HepG2 (cell line): ENCODE measurements at regions not wholly inside any gene's neighbourhood (a gene's known extent, or its start where the extent isn't known, plus 50 kb on each side); places are given as distances from the start of the nearest gene placed in this dataset.

Experiments
- ATAC-seq: fragments of 200-7000 bp; cut with Tn5 transposase; 3 replicates; pipeline ENCODE4 v1.9.1; 2020; ENCODE audit warnings: mild to moderate bottlenecking, moderate library complexity
- BruUV-seq: library from RNA; stranded (reverse); fragments of 400-500 nt; replicated peaks from 2 replicates; lab custom pipeline; 2021; lab: Mats Ljungman, UMichigan
- CTCF ChIA-PET: fragments of 300-600 bp; formaldehyde crosslinking; extraction: SDS; loops from one replicate; lab custom pipeline; 2021; ENCODE audit warnings: low total read pairs, inconsistent platforms, low intra/inter-chr PET ratio; lab: Yijun Ruan, JAX
- POLR2A ChIA-PET: fragments of 350-600 bp; sonication (Branson Sonifier 250); formaldehyde crosslinking; loops from one replicate; lab custom pipeline; 2020; ENCODE audit warnings: antibody characterized with exemption, inconsistent platforms; lab: Yijun Ruan, JAX
- DNase-seq: peaks from one replicate; pipeline ENCODE4 v3.0.0-alpha.2; 2015; ENCODE audit warnings: low spot score
- FAIRE-seq: peaks from 3 replicates; lab custom pipeline; 2011; peaks lifted over from hg19 to GRCh38; lab: Jason Lieb, UNC
- H2AFZ ChIP-seq: one replicate; pipeline ENCODE4 v1.6.1; 2011; ENCODE audit warnings: low read length, inconsistent platforms
- H3K27ac ChIP-seq: fragments of 300-600 bp; 3 replicates; pipeline ENCODE4 v1.8.0; 2011; ENCODE audit warnings: mixed run types, mild to moderate bottlenecking, mixed read lengths, low read length, inconsistent platforms; ENCODE audit not compliant: insufficient read depth; ENCODE audit errors: extremely low read length
- H3K27me3 ChIP-seq, 2 experiments: fragments of 200-600 bp in 1 of 2; 2 replicates in 1 of 2; 3 replicates in 1 of 2; pipeline versions ENCODE4 v1.6.0 to v1.8.0; 2011; ENCODE audit warnings: low read length in 2 of 2, mild to moderate bottlenecking in 2 of 2, moderate library complexity in 2 of 2, inconsistent platforms in 1 of 2; ENCODE audit not compliant: insufficient read depth in 2 of 2, control insufficient read depth in 1 of 2
- H3K36me3 ChIP-seq, 2 experiments: fragments of 200-600 bp in 1 of 2; replicated peaks in 1 of 2; 2 replicates in 1 of 2; 3 replicates in 1 of 2; pipeline versions ENCODE4 v1.5.1 to v1.8.0; 2011; ENCODE audit warnings: low read length in 2 of 2, inconsistent platforms in 1 of 2; ENCODE audit not compliant: insufficient read depth in 2 of 2, control insufficient read depth in 1 of 2
- H3K4me1 ChIP-seq: 2 replicates; pipeline ENCODE4 v1.5.1; 2012; ENCODE audit warnings: low read length, inconsistent platforms; ENCODE audit not compliant: insufficient read depth
- H3K4me2 ChIP-seq: 2 replicates; pipeline ENCODE4 v1.6.0; 2011; ENCODE audit warnings: low read depth, low read length, inconsistent platforms
- H3K4me3 ChIP-seq, 3 experiments: fragments of 200-600 bp in 1 of 3; sonication (generic), shearing (Covaris generic) in 1 of 3; replicated peaks in 1 of 3; 2 replicates each; pipeline ENCODE4 v1.5.1; 2011 to 2016; ENCODE audit warnings: low read length in 3 of 3, inconsistent platforms in 2 of 3, low read depth in 2 of 3, mild to moderate bottlenecking in 2 of 3, control low read depth in 1 of 3, mixed read lengths in 1 of 3; ENCODE audit not compliant: insufficient read depth in 1 of 3
- H3K79me2 ChIP-seq: one replicate; pipeline ENCODE4 v1.6.1; 2011; ENCODE audit warnings: low read length, inconsistent platforms; ENCODE audit not compliant: insufficient read depth
- H3K9ac ChIP-seq: 2 replicates; pipeline ENCODE4 v1.6.0; 2011; ENCODE audit warnings: mild to moderate bottlenecking, low read depth, low read length, inconsistent platforms; ENCODE audit not compliant: insufficient read depth
- H3K9me3 ChIP-seq: 2 replicates; pipeline ENCODE4 v1.5.1; 2012; ENCODE audit warnings: mild to moderate bottlenecking, low read length
- H4K20me1 ChIP-seq: 2 replicates; pipeline ENCODE4 v1.6.0; 2011; ENCODE audit warnings: inconsistent platforms, mild to moderate bottlenecking, low read length, moderate library complexity; ENCODE audit not compliant: insufficient read depth
- DMAP1 ChIP-seq: IDR thresholded peaks from 2 replicates; pipeline ENCODE4 v1.6.1; 2016
- EZH2 ChIP-seq: conservative IDR thresholded peaks from 2 replicates; pipeline ENCODE4 v1.6.1; 2012; ENCODE audit warnings: mild to moderate bottlenecking, low read depth, low read length, moderate library complexity
- FOXA3 ChIP-seq: IDR thresholded peaks from 2 replicates; pipeline ENCODE4 v1.6.1; 2016; ENCODE audit warnings: missing genetic modification reagents, missing compliant biosample characterization
- FUBP1 ChIP-seq: sonication (generic); formaldehyde crosslinking; IDR thresholded peaks from 2 replicates; pipeline ENCODE4 v1.5.1; 2020; ENCODE audit warnings: missing genetic modification reagents, mild to moderate bottlenecking, borderline replicate concordance
- GMEB2 ChIP-seq: IDR thresholded peaks from 2 replicates; pipeline ENCODE4 v1.6.1; 2016; ENCODE audit warnings: missing biosample characterization, missing genetic modification reagents, low read depth
- HHEX ChIP-seq: IDR thresholded peaks from 2 replicates; pipeline ENCODE4 v1.6.1; 2016; ENCODE audit warnings: control low read depth
- JDP2 ChIP-seq: sonication (generic); formaldehyde crosslinking; IDR thresholded peaks from 2 replicates; pipeline ENCODE4 v1.8.1; 2022; ENCODE audit warnings: missing genetic modification reagents, borderline replicate concordance
- MXD3 ChIP-seq: IDR thresholded peaks from 2 replicates; pipeline ENCODE4 v1.6.1; 2016; ENCODE audit warnings: mild to moderate bottlenecking, missing biosample characterization, missing genetic modification reagents
- NFIC ChIP-seq: IDR thresholded peaks from 2 replicates; pipeline ENCODE4 v1.6.1; 2012; ENCODE audit warnings: mild to moderate bottlenecking, low read length, inconsistent platforms
- SALL2 ChIP-seq: sonication (generic); formaldehyde crosslinking; IDR thresholded peaks from 2 replicates; pipeline ENCODE4 v1.8.1; 2023; ENCODE audit warnings: mild to moderate bottlenecking, missing genetic modification reagents, inconsistent platforms
- THAP8 ChIP-seq: sonication (generic); formaldehyde crosslinking; IDR thresholded peaks from 2 replicates; pipeline ENCODE4 v1.5.1; 2020; ENCODE audit warnings: missing genetic modification reagents, mild to moderate bottlenecking, borderline replicate concordance
- ZBTB7A ChIP-seq: sonication (generic); formaldehyde crosslinking; IDR thresholded peaks from 2 replicates; pipeline ENCODE4 v1.8.0; 2022; ENCODE audit warnings: mild to moderate bottlenecking, missing genetic modification reagents
- ZBTB8A ChIP-seq: sonication (generic); formaldehyde crosslinking; IDR thresholded peaks from 2 replicates; pipeline ENCODE4 v1.4.0; 2020; ENCODE audit warnings: mild to moderate bottlenecking, low read depth, missing genetic modification reagents, borderline replicate concordance
- ZNF274 ChIP-seq: sonication (generic); formaldehyde crosslinking; IDR thresholded peaks from 2 replicates; pipeline ENCODE4 v1.5.1; 2020; ENCODE audit warnings: mild to moderate bottlenecking, missing genetic modification reagents
- ZNF431 ChIP-seq: sonication (generic); formaldehyde crosslinking; IDR thresholded peaks from 2 replicates; pipeline ENCODE4 v1.9.0; 2022; ENCODE audit warnings: missing genetic modification reagents, low read depth, mild to moderate bottlenecking, borderline replicate concordance
- ZNF460 ChIP-seq: sonication (generic); formaldehyde crosslinking; IDR thresholded peaks from 2 replicates; pipeline ENCODE4 v1.5.1; 2020; ENCODE audit warnings: missing genetic modification reagents, mild to moderate bottlenecking, borderline replicate concordance
- ZNF580 ChIP-seq: IDR thresholded peaks from 2 replicates; pipeline ENCODE4 v1.6.1; 2016; ENCODE audit warnings: low read depth, borderline replicate concordance
- WGBS: methylation state at CpG from one replicate; pipeline ENCODE4 v1.1.6; 2017; ENCODE audit warnings: low lambda C conversion rate; 5-methylcytosine and 5-hydroxymethylcytosine counted together
- in situ Hi-C: cut with HindIII; loops from 2 replicates; pipeline ENCODE4 v1.10.0; 2017; ENCODE audit warnings: low pct_unique_long_range_greater_than_20kb; ENCODE audit not compliant: extremely low pct_ligation_motif_present
- intact Hi-C: fragments of 100-400 bp; cut with micrococcal nuclease; formaldehyde crosslinking; loops from one replicate; pipeline ENCODE4 v1.10.0; 2022; ENCODE audit not compliant: unreplicated experiment

GRCh38 chr13:61215116-61215515 is 200.5 kb downstream of the PCDH20 start (continued):
- TF ChIP-seq GMEB2 (CRISPR knock-in tag): no peak
- no peak for TF ChIP-seq ZBTB8A (CRISPR knock-in tag)
- no peak for TF ChIP-seq MXD3
- no peak for TF ChIP-seq ZNF431
- no peak for TF ChIP-seq SALL2 (CRISPR knock-in tag)
- TF ChIP-seq EZH2: no peak
- no peak for TF ChIP-seq ZNF580
- no peak for TF ChIP-seq ZNF274
- no peak for TF ChIP-seq HHEX (CRISPR knock-in tag)
- TF ChIP-seq THAP8 (CRISPR knock-in tag): no peak
- TF ChIP-seq DMAP1 (CRISPR knock-in tag): no peak
- TF ChIP-seq, all 625 proteins: peak for 0

- H2AFZ ChIP-seq: no peak overlapping the region
- H3K4me2 ChIP-seq: no peak overlapping the region
- FAIRE-seq (no peak), ATAC-seq (no peak), DNase-seq (no peak)
- H3K9ac ChIP-seq: no peak overlapping the region
- H3K36me3 ChIP-seq: no peaks in the 10 kb centered on the region
- 2% methylated on average over 4 of the region's 4 CpGs for WGBS
- H3K4me3 ChIP-seq: no peak overlapping the region
- H3K9me3 ChIP-seq: no peaks in the 10 kb centered on the region
- ChIA-PET POLR2A (no interaction called here), CTCF (no interaction called here)
- in situ Hi-C loops: no loop called here
- intact Hi-C loops: no loop called here
- no peaks in the 10 kb centered on the region; a peak in 1 of 5 replicates for H3K27me3 ChIP-seq
- no TSS peak for BruUV-seq
- H3K4me1 ChIP-seq: no peaks in the 10 kb centered on the region
- H3K79me2 ChIP-seq: no peaks in the 10 kb centered on the region
- no peaks in the 10 kb centered on the region for H4K20me1 ChIP-seq
- TF ChIP-seq FUBP1 (CRISPR knock-in tag) (no peak), NFIC (no peak), ZBTB7A (CRISPR knock-in tag) (no peak), JDP2 (CRISPR knock-in tag) (no peak), ZNF460 (CRISPR knock-in tag) (no peak), FOXA3 (CRISPR knock-in tag) (no peak)
- no peak overlapping the region for H3K27ac ChIP-seq
Measured at GRCh38 chr13:61214551-61214950, 201.1 kb downstream of the PCDH20 start.
